T-helper 2 cell treated with Interferon-gamma antibody and Interleukin-4, amounts not matched to agents 100 ng/mL and 5 ng/mL, for 36 hours (primary cell): ENCODE measurements at regions not wholly inside any gene's neighbourhood (a gene's known extent, or its start where the extent isn't known, plus 50 kb on each side); places are given as distances from the start of the nearest gene placed in this dataset.

Experiments
- intact Hi-C: fragments of 100-400 bp; cut with micrococcal nuclease; formaldehyde crosslinking; loops from one replicate; pipeline ENCODE4 v1.15.1; 2023

DNA sequence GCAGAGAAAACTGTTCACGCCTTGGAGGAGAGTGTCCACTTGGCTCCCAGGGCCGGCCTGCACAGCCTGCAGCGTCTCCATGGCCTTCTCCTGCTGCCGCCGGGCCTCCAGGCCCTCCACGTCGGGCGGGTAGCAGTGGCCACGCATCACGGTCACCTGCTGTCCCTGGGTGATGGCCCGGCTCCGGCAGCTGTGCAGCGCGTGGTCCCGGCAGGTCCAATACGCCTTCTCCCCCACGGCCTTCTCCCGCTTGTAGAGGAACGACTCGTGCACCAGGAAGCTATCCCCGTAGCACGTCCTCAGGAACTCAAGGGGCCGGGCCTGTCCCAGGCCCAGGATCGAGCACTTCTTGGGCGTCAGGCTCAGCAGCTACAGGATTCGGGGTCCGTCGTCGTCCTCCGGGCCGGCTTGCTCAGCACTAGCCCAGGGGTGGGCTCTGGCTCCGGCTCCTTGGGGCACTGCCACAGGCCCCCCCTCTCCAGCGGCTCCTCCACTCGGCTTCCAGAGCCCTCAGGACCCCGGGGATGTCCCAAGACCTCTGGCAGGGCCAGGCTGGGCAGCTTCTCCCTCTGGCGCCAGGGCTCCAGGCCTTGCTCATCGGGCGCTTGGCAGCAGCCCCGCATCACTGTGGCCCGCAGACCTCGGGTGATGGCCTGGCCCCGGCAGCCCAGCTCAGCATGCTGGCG lies 83.6 kb upstream of the FXR1 start:
- intact Hi-C loops, result no loop called here

DNA sequence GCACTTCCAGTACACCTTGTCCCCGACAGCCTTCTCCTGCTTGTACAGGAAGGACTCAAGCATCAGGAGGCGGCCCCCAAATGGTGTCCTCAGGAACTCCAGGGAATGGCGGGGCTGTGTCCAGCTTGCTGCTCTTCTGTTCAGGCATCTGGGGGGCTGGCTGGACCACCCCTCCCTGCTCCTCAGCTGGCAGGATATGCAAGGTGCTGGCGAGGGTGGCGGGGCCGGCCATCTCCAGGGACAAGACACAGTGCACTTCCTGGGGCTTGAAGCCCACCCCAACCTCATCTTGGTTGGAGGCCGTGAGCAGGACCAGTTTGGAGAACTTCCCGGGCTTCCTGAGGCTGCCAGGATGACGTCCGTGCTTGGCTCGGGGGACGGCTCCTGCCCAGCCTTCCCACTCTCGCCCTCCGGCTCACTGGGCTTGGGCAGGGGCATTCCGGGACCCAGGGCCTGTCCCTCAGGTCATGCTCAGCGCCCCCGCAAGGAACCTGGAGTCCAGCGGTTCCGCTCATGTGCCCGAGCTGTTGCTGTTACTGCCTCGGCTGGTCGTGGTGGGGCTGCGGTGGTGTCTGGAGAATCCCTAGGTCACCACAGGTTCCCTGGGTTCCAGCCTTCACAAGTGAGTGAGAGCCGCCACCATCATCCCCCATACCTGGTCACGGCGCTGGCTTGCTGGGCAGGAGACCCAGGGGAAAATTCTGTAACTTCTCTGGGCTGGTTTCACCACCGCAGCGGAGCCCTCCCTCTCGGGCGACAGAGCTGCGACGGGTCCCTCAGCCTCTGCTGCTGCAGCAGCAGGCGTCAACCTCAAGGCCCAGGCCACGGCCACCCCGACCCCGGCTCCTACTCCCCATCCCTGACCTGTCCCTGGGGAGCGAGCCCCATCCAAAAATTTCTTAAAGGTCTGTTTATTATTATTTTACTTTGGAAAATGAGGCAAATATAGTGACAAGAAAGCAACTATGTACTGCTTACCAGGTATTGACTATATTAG lies 82.8 kb upstream of the FXR1 start:
- intact Hi-C loops, result no loop called here

DNA sequence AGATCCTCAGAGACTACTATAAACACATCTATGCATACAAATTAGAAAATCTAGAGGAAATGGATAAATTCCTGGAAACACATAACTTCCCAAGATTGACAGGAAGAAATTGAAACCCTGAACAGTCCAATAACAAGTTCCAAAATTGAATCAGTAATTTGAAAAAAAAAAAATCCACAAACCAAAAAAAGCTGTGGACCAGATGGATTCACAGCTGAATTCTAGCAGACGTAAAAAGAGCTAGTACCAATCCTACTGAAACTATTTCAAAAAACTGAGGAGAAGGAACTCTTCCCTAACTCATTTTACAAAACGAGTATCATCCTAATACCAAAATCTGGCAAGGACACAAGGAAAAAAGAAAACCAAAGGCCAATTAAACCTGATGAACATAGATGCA lies 77.0 kb upstream of the FXR1 start:
- intact Hi-C loops, result no loop called here

DNA sequence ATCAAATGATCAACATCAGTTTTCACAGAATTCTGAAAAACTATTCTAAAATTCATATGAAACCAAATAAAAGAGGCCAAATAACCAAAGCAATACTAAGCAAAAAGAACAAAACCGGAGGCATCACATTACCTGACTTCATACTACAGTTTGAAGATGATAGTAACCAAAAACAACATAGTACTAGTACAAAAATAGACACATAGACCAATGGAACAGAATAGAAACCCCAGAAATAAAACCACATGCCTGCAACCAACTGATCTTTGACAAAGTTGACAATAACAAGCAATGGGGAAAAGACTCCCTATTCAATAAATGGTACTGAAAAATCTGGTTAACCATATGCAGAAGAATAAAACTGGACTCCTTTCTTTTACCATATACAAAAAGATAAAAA lies 75.7 kb upstream of the FXR1 start:
- intact Hi-C loops, result no loop called here

DNA sequence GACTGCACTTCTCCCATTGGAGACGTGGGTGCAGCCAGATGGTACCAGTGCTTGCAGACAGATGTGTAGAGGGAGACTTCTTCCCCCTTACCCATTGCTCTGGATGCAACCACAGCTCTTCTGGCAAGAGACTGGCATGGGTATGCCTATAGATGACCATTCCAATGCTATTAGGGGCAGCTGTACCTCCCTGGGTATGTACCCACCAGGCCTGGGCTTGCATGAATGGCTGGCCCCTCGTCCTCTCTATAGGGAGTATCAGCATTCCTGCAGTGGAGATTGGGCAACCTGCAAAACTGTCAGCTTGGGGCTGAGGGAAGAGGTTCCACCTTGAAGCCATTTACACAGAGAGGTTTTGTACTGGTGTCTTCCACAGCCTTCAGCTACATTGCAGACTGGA lies 57.6 kb upstream of the FXR1 start:
- intact Hi-C loops, result no loop called here

DNA sequence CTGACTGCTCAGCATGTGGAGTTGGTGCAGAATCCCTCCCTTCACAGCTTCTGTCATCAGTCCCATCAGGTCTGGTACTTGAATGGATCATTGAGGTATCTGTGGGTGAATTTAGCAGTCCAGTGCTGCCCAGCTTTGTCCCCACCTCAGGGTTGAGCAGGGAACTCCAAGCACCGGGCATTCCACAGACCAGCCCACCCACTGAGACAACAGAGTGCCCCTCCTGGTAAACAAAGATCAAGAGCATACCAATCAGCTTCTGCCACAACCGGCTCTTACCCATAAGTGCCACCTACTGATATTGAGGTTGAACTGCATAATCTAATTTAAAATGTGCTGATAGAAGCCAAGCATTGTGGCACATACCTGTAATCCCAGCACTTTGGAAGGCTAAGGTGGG lies 57.1 kb upstream of the FXR1 start:
- intact Hi-C loops, result no loop called here

GRCh38 chr3:180855956-180856355 lies 56.5 kb upstream of the FXR1 start:
- intact Hi-C loops, result no loop called here

DNA sequence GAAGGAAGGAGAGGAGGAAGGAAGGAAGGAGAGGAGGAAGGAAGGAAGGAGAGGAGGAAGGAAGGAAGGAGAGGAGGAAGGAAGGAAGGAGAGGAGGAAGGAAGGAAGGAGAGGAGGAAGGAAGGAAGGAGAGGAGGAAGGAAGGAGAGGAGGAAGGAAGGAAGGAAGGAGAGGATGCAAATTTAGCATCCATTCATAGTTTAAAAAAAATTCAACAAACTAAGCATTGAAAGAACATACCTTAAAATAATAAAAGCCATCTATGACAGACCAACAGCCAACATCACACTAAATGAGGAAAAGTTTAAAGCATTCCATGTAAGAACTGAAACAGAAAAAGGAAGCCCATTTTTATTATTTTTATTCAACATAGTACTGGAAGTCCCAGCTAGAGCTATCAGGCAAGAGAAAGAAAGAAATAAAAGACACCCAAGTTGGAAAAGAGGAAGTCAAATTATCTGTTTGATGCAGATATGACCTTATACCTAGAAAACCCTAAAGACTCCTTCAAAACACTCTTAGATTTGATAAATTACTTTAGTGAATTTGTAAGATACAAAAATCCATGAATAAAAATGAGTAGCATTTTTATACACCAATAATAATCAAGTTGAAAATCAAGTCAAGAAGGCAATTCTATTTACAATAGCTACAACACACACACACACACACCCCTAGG lies 52.2 kb upstream of the FXR1 start:
- intact Hi-C loops, result no loop called here
